Activated naive CD8-positive, alpha-beta T cell treated with anti-CD3 and anti-CD28 coated beads, Interleukin-2, amount 50 U/mL, for 24 hours (primary cell): ENCODE measurements at regions not wholly inside any gene's neighbourhood (a gene's known extent, or its start where the extent isn't known, plus 50 kb on each side); places are given as distances from the start of the nearest gene placed in this dataset.

Source experiments
- ATAC-seq: fragments of 150-1000 bp; cut with Tn5 transposase; one replicate; pipeline ENCODE4 v1.10.0; 2021
- DNase-seq: peaks from one replicate; pipeline ENCODE4 v3.0.0; 2021
- H3K27ac Mint-ChIP-seq: one replicate; pipeline ENCODE4 v1.8.0; 2021; ENCODE audit warnings: mild to moderate bottlenecking, mixed read lengths
- H3K27me3 Mint-ChIP-seq: one replicate; pipeline ENCODE4 v1.8.0; 2021; ENCODE audit warnings: mixed read lengths
- H3K36me3 Mint-ChIP-seq: one replicate; pipeline ENCODE4 v1.8.0; 2021; ENCODE audit warnings: low read depth, mixed read lengths
- H3K4me1 Mint-ChIP-seq: one replicate; pipeline ENCODE4 v1.8.0; 2021; ENCODE audit warnings: mixed read lengths
- H3K4me3 Mint-ChIP-seq: one replicate; pipeline ENCODE4 v1.8.0; 2021; ENCODE audit warnings: mild to moderate bottlenecking, moderate library complexity, mixed read lengths
- H3K9me3 Mint-ChIP-seq: one replicate; pipeline ENCODE4 v1.8.0; 2021; ENCODE audit warnings: mixed read lengths

DNA sequence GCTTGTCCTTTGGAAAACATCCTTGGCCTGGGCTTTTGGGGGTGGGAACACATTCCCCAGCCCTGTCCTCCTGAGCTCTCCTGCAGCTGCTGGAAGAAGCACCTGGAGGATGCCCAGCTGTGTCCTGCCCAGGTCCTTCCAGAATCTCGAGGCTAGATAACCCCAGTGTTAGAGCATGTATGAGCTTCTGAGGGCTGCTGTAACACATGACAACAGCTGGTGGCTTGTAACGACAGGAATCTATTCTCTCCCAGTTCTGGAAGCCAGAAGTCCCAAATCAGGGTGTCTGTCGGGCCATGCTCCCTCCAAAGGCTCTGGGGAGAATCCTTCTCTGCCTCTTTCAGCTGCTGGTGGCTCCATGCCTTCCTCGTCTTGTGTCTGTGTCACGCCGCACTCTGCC lies 403.6 kb upstream of the C2CD4B start:
- Mint-ChIP-seq H3K36me3 (no peaks in the 10 kb centered on the region), H3K4me1 (no peaks in the 10 kb centered on the region), H3K27me3 (peaks cover 8% of the 10 kb centered on the region), H3K9me3 (no peaks in the 10 kb centered on the region), H3K27ac (no peak overlapping the region), H3K4me3 (no peak overlapping the region)
- ATAC-seq: no peak
- no peak for DNase-seq

DNA sequence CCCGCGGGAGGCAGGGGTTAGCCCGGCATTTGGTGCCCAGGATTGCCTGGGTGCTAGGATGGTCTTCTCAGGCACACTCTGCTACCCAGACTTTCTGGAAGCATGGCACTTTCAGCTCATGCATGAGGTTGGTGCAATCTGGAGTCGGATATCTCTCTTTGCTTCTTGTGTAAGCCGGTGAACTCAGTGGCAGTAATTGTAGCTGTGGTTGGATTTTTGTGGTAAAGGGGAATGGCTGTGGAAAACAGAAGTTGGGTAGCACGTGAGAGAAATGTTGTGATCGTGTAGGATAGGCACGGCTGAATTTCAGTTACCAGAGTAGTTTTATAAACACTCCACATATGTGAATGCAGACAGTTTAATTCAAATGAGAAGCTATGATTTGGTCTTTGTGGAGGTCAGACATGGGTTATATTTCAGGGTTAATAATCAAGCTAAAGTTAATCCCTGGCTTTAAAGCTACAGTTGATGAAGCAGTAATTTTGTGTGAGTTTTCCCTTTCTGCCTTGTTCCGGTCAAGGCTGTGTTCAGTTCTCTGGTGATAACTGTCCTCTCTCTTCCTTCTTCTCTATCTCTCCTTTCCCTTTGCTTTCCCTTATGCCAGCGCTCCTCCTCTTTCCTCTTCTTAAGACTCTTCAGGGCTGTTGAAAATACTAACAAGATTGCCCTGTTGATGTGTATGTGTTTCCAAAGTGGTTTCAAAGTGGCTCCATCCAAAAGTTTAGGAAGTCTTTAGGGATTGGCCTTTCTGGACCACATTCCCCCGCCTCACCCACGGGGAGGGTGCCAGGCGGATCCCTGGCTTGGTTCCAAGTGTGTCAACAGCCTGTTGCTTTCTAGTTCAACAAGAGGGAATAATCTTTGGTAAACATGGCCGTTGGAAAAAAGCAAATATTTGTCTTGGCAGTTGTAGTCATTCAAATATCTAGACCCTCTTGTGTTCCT lies 404.6 kb upstream of the C2CD4B start:
- no peak for DNase-seq
- ATAC-seq: no peak
- H3K36me3 Mint-ChIP-seq: no peaks in the 10 kb centered on the region
- H3K27ac Mint-ChIP-seq: no peak overlapping the region
- no peak overlapping the region for H3K4me3 Mint-ChIP-seq
- H3K9me3 Mint-ChIP-seq: no peaks in the 10 kb centered on the region
- H3K4me1 Mint-ChIP-seq: no peaks in the 10 kb centered on the region
- H3K27me3 Mint-ChIP-seq: peaks cover 7% of the 10 kb centered on the region

DNA sequence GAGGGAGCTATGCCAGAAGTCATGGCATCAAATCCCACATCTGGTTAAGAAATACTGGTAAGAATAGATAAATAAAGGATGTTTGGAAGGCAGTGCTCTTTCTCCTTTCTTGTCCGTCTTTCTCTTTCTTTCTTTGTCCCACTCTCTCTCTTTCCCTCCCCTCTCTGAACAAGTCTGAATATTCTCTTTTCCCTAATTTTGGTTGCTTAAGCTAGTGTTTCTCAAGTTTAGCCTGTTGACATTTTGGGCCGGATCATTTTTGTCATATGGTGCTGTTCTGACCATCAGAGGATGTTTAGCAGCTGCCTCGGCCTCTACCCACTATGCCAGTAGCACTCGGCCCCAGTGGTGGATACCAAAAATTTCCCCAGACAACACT lies 405.3 kb upstream of the C2CD4B start:
- H3K4me3 Mint-ChIP-seq: no peak overlapping the region
- ATAC-seq (no peak), DNase-seq (no peak)
- H3K27me3 Mint-ChIP-seq: peaks cover 5% of the 10 kb centered on the region
- no peaks in the 10 kb centered on the region for H3K4me1 Mint-ChIP-seq
- no peak overlapping the region for H3K27ac Mint-ChIP-seq
- H3K9me3 Mint-ChIP-seq: no peaks in the 10 kb centered on the region
- H3K36me3 Mint-ChIP-seq: no peaks in the 10 kb centered on the region

DNA sequence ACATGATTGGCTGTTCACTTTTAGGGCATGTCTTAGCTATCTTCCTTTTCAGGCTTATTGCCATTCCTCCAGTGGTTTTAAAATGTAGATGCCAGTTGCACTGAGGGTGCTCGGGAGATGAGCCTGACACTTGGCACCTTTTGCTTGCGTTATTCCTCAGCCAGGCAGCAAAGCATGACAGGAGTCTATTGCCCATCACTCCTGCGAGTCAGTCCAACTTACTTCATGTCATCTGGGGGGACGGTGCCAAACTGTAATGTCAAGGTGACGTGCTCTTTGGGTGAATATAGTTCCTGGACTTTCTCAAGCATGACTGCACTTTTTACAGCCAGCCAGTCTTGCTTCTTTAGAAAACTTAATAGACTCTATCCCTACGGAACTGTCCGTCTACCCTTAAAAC lies 406.0 kb upstream of the C2CD4B start:
- Mint-ChIP-seq H3K4me1 (no peaks in the 10 kb centered on the region), H3K27ac (no peak overlapping the region), H3K27me3 (peaks cover 8% of the 10 kb centered on the region), H3K9me3 (no peaks in the 10 kb centered on the region), H3K36me3 (no peaks in the 10 kb centered on the region), H3K4me3 (no peak overlapping the region)
- DNase-seq (no peak), ATAC-seq (no peak)

DNA sequence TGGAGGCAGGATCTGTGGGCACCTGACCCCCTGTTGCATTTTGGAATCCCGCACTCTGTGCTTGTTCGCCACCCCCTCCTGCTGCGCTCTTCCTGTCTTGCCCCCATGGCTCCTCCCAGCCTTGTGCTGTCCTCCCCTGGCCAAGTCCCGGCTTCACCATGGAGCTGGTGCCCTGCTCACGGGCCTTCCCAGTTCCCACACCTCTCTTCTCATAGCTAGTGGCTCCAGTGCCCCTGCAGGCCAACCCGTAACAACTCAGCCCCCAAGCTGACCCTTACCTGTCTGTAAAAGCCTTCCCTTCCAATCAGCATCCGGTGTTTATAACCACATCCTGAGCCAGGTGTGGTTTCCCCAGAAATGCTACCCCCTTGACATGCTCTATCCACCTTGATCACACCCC lies 407.7 kb upstream of the C2CD4B start:
- Mint-ChIP-seq H3K4me1 (no peaks in the 10 kb centered on the region), H3K4me3 (no peak overlapping the region), H3K9me3 (no peaks in the 10 kb centered on the region), H3K27ac (no peak overlapping the region), H3K36me3 (no peaks in the 10 kb centered on the region), H3K27me3 (peaks cover 8% of the 10 kb centered on the region)
- DNase-seq (no peak), ATAC-seq (no peak)

DNA sequence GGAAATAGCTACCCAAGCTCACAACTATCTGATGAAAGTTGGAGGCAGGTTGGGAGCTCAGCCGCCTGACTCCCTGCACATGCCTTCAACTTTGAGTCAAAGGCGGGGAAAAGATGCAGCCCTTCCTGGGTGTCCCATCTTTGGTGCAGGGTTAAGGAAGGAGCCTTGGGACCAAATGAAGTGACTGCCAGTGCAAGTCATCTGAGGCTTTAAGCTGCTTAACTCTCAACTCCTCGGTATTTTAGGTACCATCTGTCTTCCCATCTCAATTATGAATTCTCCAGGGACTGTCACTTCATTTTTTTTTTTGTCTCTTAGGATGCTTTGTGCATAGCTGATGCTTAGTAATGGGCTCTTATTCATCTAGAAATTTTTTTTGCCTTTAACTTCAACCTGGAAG lies 408.8 kb upstream of the C2CD4B start:
- Mint-ChIP-seq H3K27ac (no peak overlapping the region), H3K4me3 (no peak overlapping the region)

DNA sequence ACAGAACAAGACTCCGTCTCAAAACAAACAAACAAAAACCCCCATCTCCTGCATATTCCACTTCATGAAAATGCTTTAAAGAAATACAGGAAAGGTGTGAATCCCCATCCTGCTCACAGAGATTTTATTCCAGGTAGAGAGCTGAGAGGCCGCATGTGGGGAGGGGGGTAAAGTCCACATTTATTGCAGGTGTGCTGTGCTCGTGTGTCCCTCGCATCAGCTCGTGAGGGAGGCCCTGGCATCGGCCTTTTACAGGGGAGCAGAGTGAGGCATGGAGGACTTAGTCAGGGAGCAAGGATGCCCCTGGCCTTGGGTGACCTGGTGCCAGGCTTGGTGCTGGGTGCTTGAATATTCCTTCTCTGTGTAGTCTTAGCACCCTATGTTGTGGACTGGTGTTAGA lies 413.5 kb upstream of the C2CD4B start:
- H3K9me3 Mint-ChIP-seq: no peaks in the 10 kb centered on the region
- no peak overlapping the region for H3K4me3 Mint-ChIP-seq
- H3K4me1 Mint-ChIP-seq: no peaks in the 10 kb centered on the region
- ATAC-seq: no peak
- no peaks in the 10 kb centered on the region for H3K36me3 Mint-ChIP-seq
- H3K27me3 Mint-ChIP-seq: peaks cover 7% of the 10 kb centered on the region
- no peak overlapping the region for H3K27ac Mint-ChIP-seq
- DNase-seq: no peak

More for the DNA sequence above, 408.8 kb upstream of the C2CD4B start:
- H3K36me3 Mint-ChIP-seq: no peaks in the 10 kb centered on the region
- H3K4me1 Mint-ChIP-seq: no peaks in the 10 kb centered on the region
- DNase-seq (no peak), ATAC-seq (no peak)
- peaks cover 8% of the 10 kb centered on the region for H3K27me3 Mint-ChIP-seq
- no peaks in the 10 kb centered on the region for H3K9me3 Mint-ChIP-seq

DNA sequence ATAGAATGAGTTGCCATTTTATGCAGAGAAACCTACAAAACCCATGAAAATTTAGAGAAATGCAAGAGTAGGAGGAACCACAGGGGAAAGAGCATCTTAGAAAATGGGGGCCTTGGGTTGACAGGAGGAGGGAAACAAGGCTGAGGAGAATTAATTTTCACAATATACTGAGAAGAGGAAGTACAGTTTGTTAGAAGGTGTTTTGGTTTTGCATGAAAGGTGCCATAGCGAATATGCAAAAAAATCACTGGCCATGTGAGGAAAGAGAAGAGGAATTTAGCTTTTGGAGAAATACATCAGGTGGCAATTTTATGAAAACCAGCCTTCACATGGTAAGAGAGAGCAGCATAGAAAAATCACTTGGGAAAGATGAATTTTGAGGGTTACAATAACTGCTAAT lies 413.9 kb upstream of the C2CD4B start:
- no peaks in the 10 kb centered on the region for H3K4me1 Mint-ChIP-seq
- H3K36me3 Mint-ChIP-seq: no peaks in the 10 kb centered on the region
- DNase-seq: no peak
- H3K9me3 Mint-ChIP-seq: no peaks in the 10 kb centered on the region
- H3K27ac Mint-ChIP-seq: no peak overlapping the region
- peaks cover 7% of the 10 kb centered on the region for H3K27me3 Mint-ChIP-seq
- ATAC-seq: no peak
- H3K4me3 Mint-ChIP-seq: no peak overlapping the region

DNA sequence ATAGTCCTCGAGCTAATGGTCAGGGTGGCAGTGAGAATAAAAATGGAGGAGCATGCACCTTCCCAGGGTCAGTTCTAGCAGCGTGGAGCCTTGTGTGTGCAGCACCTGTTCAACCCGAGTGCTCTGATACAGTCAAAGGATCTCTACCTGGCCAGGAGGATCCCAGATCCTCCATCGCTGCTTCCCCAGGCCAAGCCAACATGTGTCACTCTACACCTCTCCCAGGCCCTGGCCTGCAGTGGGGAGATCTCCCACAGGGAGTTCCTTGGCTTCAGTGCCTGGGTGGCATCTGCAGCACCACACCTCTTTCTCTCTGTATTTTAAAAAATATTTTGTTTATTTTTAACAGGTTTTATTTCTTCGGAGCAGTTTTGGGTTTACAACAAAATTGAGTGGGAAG lies 414.8 kb upstream of the C2CD4B start:
- no peak for DNase-seq
- H3K36me3 Mint-ChIP-seq: no peaks in the 10 kb centered on the region
- no peak overlapping the region for H3K4me3 Mint-ChIP-seq
- H3K4me1 Mint-ChIP-seq: no peaks in the 10 kb centered on the region
- H3K27me3 Mint-ChIP-seq: peaks cover 7% of the 10 kb centered on the region
- H3K9me3 Mint-ChIP-seq: no peaks in the 10 kb centered on the region
- no peak overlapping the region for H3K27ac Mint-ChIP-seq
- ATAC-seq: no peak

DNA sequence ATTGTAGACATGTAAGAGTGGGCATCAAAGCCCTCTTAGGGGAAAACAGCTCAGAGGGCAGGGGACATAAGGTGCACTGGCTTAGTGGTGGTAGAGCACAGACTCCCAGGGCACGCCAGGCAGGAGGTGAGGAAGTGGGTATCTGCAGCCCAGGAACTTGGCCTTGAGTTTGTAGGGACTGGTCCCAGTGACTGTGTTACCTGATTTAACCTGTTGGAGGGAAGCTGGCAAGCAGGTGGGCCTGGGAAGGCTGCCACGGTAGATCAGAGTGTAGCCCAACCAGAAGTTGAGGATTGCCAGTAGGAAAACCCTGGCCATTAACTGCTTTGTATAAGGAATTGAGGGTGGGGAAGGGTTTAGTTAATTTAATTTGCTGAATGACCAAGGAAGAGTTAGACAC lies 417.5 kb upstream of the C2CD4B start:
- Mint-ChIP-seq H3K27ac (no peak overlapping the region), H3K9me3 (no peaks in the 10 kb centered on the region), H3K36me3 (no peaks in the 10 kb centered on the region), H3K4me1 (no peaks in the 10 kb centered on the region), H3K27me3 (peaks cover 4% of the 10 kb centered on the region), H3K4me3 (no peak overlapping the region)
- no peak for DNase-seq
- ATAC-seq: no peak

DNA sequence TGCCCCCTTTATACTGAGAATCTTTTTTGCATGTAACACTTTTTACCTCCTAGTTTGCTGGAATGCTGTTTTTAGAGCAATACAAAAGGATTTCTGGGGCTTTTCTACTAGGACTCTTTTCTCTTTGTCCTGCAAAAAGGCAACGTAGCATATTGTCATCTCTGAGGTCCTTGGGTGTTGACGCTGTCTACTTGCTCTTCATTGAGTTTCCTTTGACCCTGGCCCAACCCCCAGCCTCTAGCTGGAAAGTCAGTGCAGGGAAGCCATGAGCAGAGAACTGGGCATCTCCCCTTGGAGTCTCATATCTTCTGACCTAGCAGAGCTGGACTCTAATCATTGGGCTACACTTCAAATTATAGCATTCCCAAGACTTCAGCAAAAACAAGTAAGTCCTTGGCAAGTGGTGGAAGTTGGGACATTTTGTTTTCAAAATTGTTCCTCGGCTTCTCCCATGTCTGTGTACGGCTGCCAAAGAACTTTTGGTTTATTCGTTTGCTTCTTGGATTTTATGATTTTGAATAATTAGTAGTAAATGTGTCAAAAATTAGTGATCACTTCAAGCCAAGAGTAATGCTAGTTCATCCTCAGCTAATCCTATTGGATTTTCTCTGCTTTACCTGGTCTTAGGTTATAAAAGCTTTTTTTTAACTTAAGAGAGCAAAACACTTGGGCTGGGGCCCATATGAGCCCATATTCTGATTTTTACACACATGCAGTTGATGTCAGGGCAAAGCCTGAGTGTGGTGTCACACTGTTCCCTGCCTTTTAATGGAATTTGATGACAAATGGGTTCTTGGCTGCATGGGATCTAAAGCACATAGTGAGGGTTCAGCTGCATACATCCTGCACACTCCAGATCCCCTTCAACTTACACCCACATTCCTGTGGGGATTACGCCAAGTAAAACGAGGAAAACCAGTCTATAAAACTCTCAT lies 419.5 kb upstream of the C2CD4B start:
- Mint-ChIP-seq H3K4me3 (no peak overlapping the region), H3K36me3 (no peaks in the 10 kb centered on the region), H3K4me1 (no peaks in the 10 kb centered on the region), H3K27ac (no peak overlapping the region), H3K27me3 (peaks cover 4% of the 10 kb centered on the region), H3K9me3 (no peaks in the 10 kb centered on the region)
- no peak for DNase-seq
- no peak for ATAC-seq

DNA sequence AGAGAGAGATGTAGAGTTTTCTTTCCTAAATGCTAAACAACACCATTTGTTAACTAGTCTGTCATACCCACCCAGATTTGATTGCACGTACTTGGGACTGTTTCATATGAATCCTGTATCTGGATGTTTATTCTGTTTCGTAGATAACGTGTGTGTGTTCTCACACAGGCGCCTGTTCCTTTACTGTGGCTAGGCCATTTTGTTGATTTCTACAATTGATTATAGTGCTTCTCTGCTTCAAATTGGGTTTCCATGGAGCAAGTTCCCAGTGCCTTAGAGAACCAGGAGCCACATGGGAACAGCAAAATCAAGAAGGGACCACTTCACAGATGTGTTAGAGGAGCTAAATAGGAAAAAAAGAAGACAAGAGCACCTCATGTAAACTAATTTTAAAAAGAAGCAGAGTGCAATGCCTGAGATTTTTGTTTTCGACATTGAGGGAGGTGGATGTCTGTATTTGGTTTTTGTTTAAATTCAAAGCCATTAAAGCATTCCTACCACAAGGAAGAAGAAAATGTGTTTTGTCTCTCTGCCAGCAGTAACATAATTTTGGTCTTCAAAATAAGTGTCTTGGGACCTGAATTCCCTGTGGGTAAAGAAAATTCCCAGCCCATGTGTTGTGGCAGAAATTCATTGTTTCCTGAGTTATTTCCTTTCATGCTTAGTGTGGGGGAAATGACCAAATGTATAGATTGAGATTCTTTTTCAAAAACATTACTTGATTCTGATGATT lies 424.0 kb upstream of the C2CD4B start:
- H3K27ac Mint-ChIP-seq: no peak overlapping the region
- H3K27me3 Mint-ChIP-seq: no peaks in the 10 kb centered on the region
- no peak overlapping the region for H3K4me3 Mint-ChIP-seq
- no peaks in the 10 kb centered on the region for H3K9me3 Mint-ChIP-seq
- no peak for DNase-seq
- no peaks in the 10 kb centered on the region for H3K4me1 Mint-ChIP-seq
- no peaks in the 10 kb centered on the region for H3K36me3 Mint-ChIP-seq
- no peak for ATAC-seq

DNA sequence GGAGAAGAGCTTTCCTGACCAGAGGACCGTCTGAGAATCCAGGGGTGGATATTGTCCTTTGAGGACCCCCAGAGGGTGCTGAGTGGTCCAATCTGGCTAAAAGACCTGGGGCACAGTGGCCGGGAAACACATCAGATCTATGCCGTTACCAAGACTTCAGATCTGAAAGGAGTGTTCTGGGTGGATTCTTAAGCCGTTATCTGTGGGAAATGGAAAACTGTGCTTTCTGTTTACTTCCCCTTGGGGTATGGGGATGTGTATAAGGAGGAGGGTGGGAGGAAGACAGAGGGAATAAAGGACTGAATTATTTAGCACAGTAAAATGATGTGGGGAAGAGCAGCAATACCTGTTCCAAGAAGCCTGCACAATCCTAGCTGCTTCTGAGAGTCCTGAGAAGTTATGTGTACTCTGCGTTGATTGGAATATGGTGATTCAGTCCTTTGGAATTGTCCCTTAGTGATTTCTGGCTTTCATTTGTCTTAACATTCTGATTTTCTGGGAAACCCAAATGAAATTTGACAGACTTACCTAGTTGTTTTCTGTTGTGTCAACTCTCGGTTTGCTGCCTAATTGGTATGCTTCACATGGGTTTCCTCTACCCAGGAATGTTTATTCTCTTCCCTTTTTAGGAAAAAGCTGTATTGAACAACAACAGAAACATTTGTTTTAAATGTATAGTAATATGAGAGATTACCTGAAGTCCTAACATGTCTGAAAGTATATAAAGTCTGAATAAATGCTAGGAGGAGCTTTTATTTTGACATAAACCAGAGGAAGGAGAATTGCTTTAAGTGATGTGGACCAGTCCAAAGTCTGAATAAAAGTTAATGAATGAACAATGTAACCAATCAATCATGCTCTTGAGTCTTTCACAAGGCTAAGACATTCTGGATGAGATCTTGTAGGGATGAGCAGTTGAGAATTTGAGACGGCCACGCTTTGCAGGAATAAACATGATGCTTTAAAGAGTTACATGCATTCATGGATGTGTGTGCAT lies 427.1 kb upstream of the C2CD4B start:
- no peaks in the 10 kb centered on the region for H3K36me3 Mint-ChIP-seq
- H3K27me3 Mint-ChIP-seq: peaks cover 7% of the 10 kb centered on the region
- DNase-seq: no peak
- H3K4me3 Mint-ChIP-seq: no peak overlapping the region
- no peak overlapping the region for H3K27ac Mint-ChIP-seq
- no peaks in the 10 kb centered on the region for H3K4me1 Mint-ChIP-seq
- no peak for ATAC-seq
- H3K9me3 Mint-ChIP-seq: no peaks in the 10 kb centered on the region
